ENCODE measurements at regions not wholly inside any gene's neighbourhood (a gene's known extent, or its start where the extent isn't known, plus 50 kb on each side); places are given as distances from the start of the nearest gene placed in this dataset.

DNA sequence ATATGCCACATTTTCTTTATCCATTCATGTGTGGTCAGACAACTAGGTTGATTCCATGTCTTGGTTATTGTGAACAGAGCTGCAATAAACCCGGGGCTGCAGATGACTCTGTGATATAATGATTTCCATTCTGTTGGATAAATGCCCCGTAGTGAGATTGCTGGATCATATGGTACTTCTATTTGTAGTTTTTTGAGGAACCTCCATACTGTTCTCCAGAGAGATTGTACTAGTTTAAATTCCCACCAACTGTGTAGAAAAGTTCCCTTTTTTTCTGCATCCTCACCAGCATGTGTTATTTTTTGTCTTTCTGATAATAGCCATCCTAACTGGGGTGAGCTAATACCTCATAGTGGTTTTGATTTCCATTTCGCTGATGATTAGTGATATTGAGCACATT lies 62.2 kb upstream of the MAP3K4 start:
- no peak overlapping the region for H3K4me2 ChIP-seq (ENCODE audit: low read length)
- H3K18ac ChIP-seq (ENCODE audit: low read length): no peak overlapping the region
- no peak overlapping the region for H4K12ac ChIP-seq (ENCODE audit: low read depth, low read length)
- no peak overlapping the region for H3K14ac ChIP-seq (ENCODE audit: low read length)
- no peak overlapping the region for H2BK120ac ChIP-seq (ENCODE audit: insufficient read depth, low read length, poor library complexity)
- no peaks in the 10 kb centered on the region for H3K27me3 ChIP-seq (ENCODE audit: insufficient read depth, low read length)
- no CpG with 5 or more reads among the region's 3 CpGs for WGBS (ENCODE audit: extremely low coverage, insufficient coverage, insufficient read length)
- no peak overlapping the region for H2AK5ac ChIP-seq (ENCODE audit: low read length)
- H3K23ac ChIP-seq (ENCODE audit: low read length): no peak overlapping the region
- H3K79me2 ChIP-seq (ENCODE audit: control insufficient read depth, insufficient read depth, low read length, poor library complexity): peaks cover 3% of the 10 kb centered on the region
- no peak overlapping the region for H3K27ac ChIP-seq (ENCODE audit: low read depth, low read length)
- DNase-seq: no peak
- no peak overlapping the region for H3K4ac ChIP-seq (ENCODE audit: low read depth, low read length)
- no peak overlapping the region for H2BK12ac ChIP-seq (ENCODE audit: low read length)
- H4K91ac ChIP-seq (ENCODE audit: low read depth, low read length): no peak overlapping the region
- no peak overlapping the region for H3K4me3 ChIP-seq (ENCODE audit: low read depth, low read length)
- no peak overlapping the region for H3K9ac ChIP-seq (ENCODE audit: low read length)
- no peak overlapping the region for H2AFZ ChIP-seq (ENCODE audit: insufficient read depth, low read length, poor library complexity)
- no peak overlapping the region for H4K8ac ChIP-seq (ENCODE audit: low read depth, low read length)
- peaks cover 8 to 12% of the 10 kb centered on the region in 2 experiments for H3K4me1 ChIP-seq (ENCODE audit: control insufficient read depth in 1 of 2, insufficient read depth in 2 of 2, low read length in 2 of 2)
- no peaks in the 10 kb centered on the region for H3K36me3 ChIP-seq (ENCODE audit: control insufficient read depth in 1 of 2, insufficient read depth in 2 of 2, low read length in 2 of 2)
- H3K9me3 ChIP-seq (ENCODE audit: insufficient read depth, low read depth, low read length): peaks cover 3% of the 10 kb centered on the region
- H2BK5ac ChIP-seq (ENCODE audit: low read depth, low read length, poor library complexity): no peak overlapping the region
- peaks cover 11% of the 10 kb centered on the region for H3K79me1 ChIP-seq (ENCODE audit: low read length)

DNA sequence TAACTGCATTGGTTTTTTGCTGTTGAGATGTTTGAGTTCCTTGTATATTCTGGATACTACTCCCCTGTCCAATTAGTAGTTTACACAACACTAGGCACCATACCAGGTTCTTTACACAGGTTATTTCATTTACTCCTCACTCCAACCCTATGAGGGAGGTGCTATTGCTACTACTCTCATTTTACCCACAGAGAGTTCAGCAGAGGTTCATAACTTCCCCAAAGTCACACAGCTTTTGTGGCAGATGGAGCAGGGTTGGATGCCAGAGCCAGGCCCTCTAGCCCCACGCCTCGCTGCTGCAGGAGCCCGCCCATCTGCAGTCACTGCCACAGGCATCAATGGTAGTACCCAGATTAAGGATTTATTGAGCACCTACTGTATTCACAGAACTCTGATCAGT lies 61.7 kb upstream of the MAP3K4 start:
- no CpG with 5 or more reads among the region's 3 CpGs for WGBS (ENCODE audit: extremely low coverage, insufficient coverage, insufficient read length)
- H3K4me3 ChIP-seq (ENCODE audit: low read depth, low read length): no peak overlapping the region
- no peak for DNase-seq

DNA sequence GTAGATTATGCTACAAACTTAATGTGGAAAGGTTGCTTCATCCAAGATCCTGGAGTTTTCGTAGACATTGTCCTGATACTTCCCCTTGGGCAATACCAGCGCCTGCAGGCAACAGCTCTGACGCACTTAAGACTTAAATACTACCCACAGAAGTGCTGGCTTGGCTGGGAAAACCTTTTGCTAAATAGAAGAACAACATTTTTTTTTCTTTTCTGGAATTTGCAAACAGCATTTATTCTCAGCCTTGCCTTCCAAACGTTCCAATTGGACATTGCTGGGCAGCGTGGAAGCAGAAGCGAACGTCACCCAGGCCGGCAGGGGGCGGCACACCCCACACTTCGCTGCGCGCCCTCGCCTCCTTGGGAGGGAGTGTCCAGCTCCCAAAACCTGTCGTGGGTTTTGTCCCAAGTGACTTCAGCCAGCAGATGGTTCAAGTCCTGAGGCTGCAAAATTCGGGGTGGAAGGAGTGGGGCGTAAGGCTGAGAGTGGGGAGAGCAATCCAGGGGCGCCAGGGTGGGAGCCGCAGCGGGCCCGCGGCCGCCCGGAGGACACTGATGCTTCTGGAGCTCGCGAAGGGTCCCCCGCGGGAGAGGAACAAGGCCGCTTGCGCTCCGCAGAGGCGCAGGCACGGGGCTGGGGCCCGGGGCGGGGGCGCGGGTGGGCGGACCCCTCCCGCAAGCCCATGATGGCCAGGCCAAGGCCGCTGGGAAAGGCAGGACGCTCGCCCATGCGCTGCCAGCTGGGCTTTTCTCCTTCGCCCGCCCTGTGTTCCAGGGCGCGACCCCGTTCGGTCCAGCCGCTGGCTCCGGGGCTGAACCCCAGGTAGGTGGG lies 60.8 kb upstream of the MAP3K4 start:
- WGBS (ENCODE audit: extremely low coverage, insufficient coverage, insufficient read length): no CpG with 5 or more reads among the region's 50 CpGs
- DNase-seq: peak; percentile 98 to 99

More for the DNA sequence above, 61.7 kb upstream of the MAP3K4 start:
- Histone ChIP-seq H3K9me3 (ENCODE audit: insufficient read depth, low read depth, low read length) (peaks cover 4% of the 10 kb centered on the region), H4K8ac (ENCODE audit: low read depth, low read length) (no peak overlapping the region), H3K36me3 (ENCODE audit: control insufficient read depth in 1 of 2, insufficient read depth in 2 of 2, low read length in 2 of 2) (no peaks in the 10 kb centered on the region), H4K91ac (ENCODE audit: low read depth, low read length) (peak overlapping the region; percentile 15), H3K9ac (ENCODE audit: low read length) (no peak overlapping the region), H3K4ac (ENCODE audit: low read depth, low read length) (no peak overlapping the region), H4K12ac (ENCODE audit: low read depth, low read length) (no peak overlapping the region), H3K79me1 (ENCODE audit: low read length) (peaks cover 11% of the 10 kb centered on the region), H2BK120ac (ENCODE audit: insufficient read depth, low read length, poor library complexity) (peak overlapping the region; percentile 54), H3K23ac (ENCODE audit: low read length) (no peak overlapping the region), H3K4me2 (ENCODE audit: low read length) (no peak overlapping the region), H2AFZ (ENCODE audit: insufficient read depth, low read length, poor library complexity) (no peak overlapping the region), H2BK5ac (ENCODE audit: low read depth, low read length, poor library complexity) (peak overlapping the region; percentile 32), H3K79me2 (ENCODE audit: control insufficient read depth, insufficient read depth, low read length, poor library complexity) (peaks cover 3% of the 10 kb centered on the region), H2BK12ac (ENCODE audit: low read length) (no peak overlapping the region), H3K14ac (ENCODE audit: low read length) (no peak overlapping the region), H2AK5ac (ENCODE audit: low read length) (no peak overlapping the region), H3K18ac (ENCODE audit: low read length) (no peak overlapping the region), H3K27me3 (ENCODE audit: insufficient read depth, low read length) (no peaks in the 10 kb centered on the region), H3K4me1 (ENCODE audit: control insufficient read depth in 1 of 2, insufficient read depth in 2 of 2, low read length in 2 of 2) (peaks cover 8 to 12% of the 10 kb centered on the region in 2 experiments), H3K27ac (ENCODE audit: low read depth, low read length) (peak overlapping the region; percentile 28)

GRCh38 chr6:160931378-160932310 lies 59.9 kb upstream of the MAP3K4 start:
- peak overlapping the region; percentile 47 for H3K27ac ChIP-seq (ENCODE audit: low read depth, low read length)
- no peaks in the 10 kb centered on the region for H3K79me2 ChIP-seq (ENCODE audit: control insufficient read depth, insufficient read depth, low read length, poor library complexity)
- no peak overlapping the region for H2BK120ac ChIP-seq (ENCODE audit: insufficient read depth, low read length, poor library complexity)
- H3K18ac ChIP-seq (ENCODE audit: low read length): no peak overlapping the region
- peak in 1 of 2 donors; percentile 30 for DNase-seq
- peak overlapping the region; percentile 84 for H3K4me2 ChIP-seq (ENCODE audit: low read length)
- H4K91ac ChIP-seq (ENCODE audit: low read depth, low read length): peak overlapping the region; percentile 85
- H3K23ac ChIP-seq (ENCODE audit: low read length): no peak overlapping the region
- H3K4me3 ChIP-seq (ENCODE audit: low read depth, low read length): peak overlapping the region; percentile 38
- H3K36me3 ChIP-seq (ENCODE audit: control insufficient read depth in 1 of 2, insufficient read depth in 2 of 2, low read length in 2 of 2): no peaks in the 10 kb centered on the region
- no peak overlapping the region for H3K4ac ChIP-seq (ENCODE audit: low read depth, low read length)
- peak overlapping the region; percentile 43 for H2BK5ac ChIP-seq (ENCODE audit: low read depth, low read length, poor library complexity)
- H2AFZ ChIP-seq (ENCODE audit: insufficient read depth, low read length, poor library complexity): peak overlapping the region; percentile 69
- H3K79me1 ChIP-seq (ENCODE audit: low read length): peaks cover 9% of the 10 kb centered on the region
- no peak overlapping the region for H3K9ac ChIP-seq (ENCODE audit: low read length)
- H2AK5ac ChIP-seq (ENCODE audit: low read length): no peak overlapping the region
- WGBS (ENCODE audit: extremely low coverage, insufficient coverage, insufficient read length): no CpG with 5 or more reads among the region's 13 CpGs
- H4K12ac ChIP-seq (ENCODE audit: low read depth, low read length): no peak overlapping the region
- H3K9me3 ChIP-seq (ENCODE audit: insufficient read depth, low read depth, low read length): peaks cover 4% of the 10 kb centered on the region
- peak overlapping the region; percentile 33 for H3K14ac ChIP-seq (ENCODE audit: low read length)
- H4K8ac ChIP-seq (ENCODE audit: low read depth, low read length): peak overlapping the region; percentile 63
- H3K4me1 ChIP-seq (ENCODE audit: control insufficient read depth in 1 of 2, insufficient read depth in 2 of 2, low read length in 2 of 2): peaks cover 6 to 9% of the 10 kb centered on the region in 2 experiments
- H3K27me3 ChIP-seq (ENCODE audit: insufficient read depth, low read length): no peaks in the 10 kb centered on the region
- H2BK12ac ChIP-seq (ENCODE audit: low read length): no peak overlapping the region

More for the DNA sequence above, 60.8 kb upstream of the MAP3K4 start:
- Histone ChIP-seq H3K14ac (ENCODE audit: low read length) (peak overlapping the region; percentile 33), H2AFZ (ENCODE audit: insufficient read depth, low read length, poor library complexity) (peak overlapping the region; percentile 69), H3K23ac (ENCODE audit: low read length) (no peak overlapping the region), H3K18ac (ENCODE audit: low read length) (no peak overlapping the region), H3K4ac (ENCODE audit: low read depth, low read length) (no peak overlapping the region), H3K9me3 (ENCODE audit: insufficient read depth, low read depth, low read length) (peaks cover 4% of the 10 kb centered on the region), H3K4me1 (ENCODE audit: control insufficient read depth in 1 of 2, insufficient read depth in 2 of 2, low read length in 2 of 2) (peaks cover 8 to 12% of the 10 kb centered on the region in 2 experiments), H3K36me3 (ENCODE audit: control insufficient read depth in 1 of 2, insufficient read depth in 2 of 2, low read length in 2 of 2) (no peaks in the 10 kb centered on the region), H3K4me3 (ENCODE audit: low read depth, low read length) (peak overlapping the region; percentile 38), H3K79me2 (ENCODE audit: control insufficient read depth, insufficient read depth, low read length, poor library complexity) (peaks cover 3% of the 10 kb centered on the region), H4K8ac (ENCODE audit: low read depth, low read length) (peak overlapping the region; percentile 63), H2BK120ac (ENCODE audit: insufficient read depth, low read length, poor library complexity) (no peak overlapping the region), H3K79me1 (ENCODE audit: low read length) (peaks cover 11% of the 10 kb centered on the region), H2AK5ac (ENCODE audit: low read length) (no peak overlapping the region), H4K91ac (ENCODE audit: low read depth, low read length) (peak overlapping the region; percentile 85), H4K12ac (ENCODE audit: low read depth, low read length) (no peak overlapping the region), H3K4me2 (ENCODE audit: low read length) (peak overlapping the region; percentile 84), H3K27ac (ENCODE audit: low read depth, low read length) (peak overlapping the region; percentile 47), H2BK12ac (ENCODE audit: low read length) (no peak overlapping the region), H3K9ac (ENCODE audit: low read length) (no peak overlapping the region), H2BK5ac (ENCODE audit: low read depth, low read length, poor library complexity) (peak overlapping the region; percentile 43), H3K27me3 (ENCODE audit: insufficient read depth, low read length) (no peaks in the 10 kb centered on the region)

All from trophoblast cell (in vitro differentiated cells and primary cell).